OCI-LY7 (cell line): ENCODE measurements at regions not wholly inside any gene's neighbourhood (a gene's known extent, or its start where the extent isn't known, plus 50 kb on each side); places are given as distances from the start of the nearest gene placed in this dataset.

Source experiments
- BruUV-seq: library from RNA; stranded (reverse); fragments of 400-500 nt; replicated peaks from 2 replicates; lab custom pipeline; 2021; lab: Mats Ljungman, UMichigan
- CTCF ChIA-PET: fragments of 300-600 bp; sonication (Branson Sonifier 250); formaldehyde crosslinking; loops from one replicate; lab custom pipeline; 2022; ENCODE audit warnings: antibody characterized with exemption; ENCODE audit not compliant: unreplicated experiment; lab: Charles Lee
- POLR2A ChIA-PET: fragments of 300-600 bp; sonication (Branson Sonifier 250); formaldehyde crosslinking; loops from one replicate; lab custom pipeline; 2022; ENCODE audit warnings: antibody characterized with exemption; lab: Charles Lee
- DNase-seq: peaks from one replicate; pipeline ENCODE4 v3.0.0-alpha.2; 2015; ENCODE audit warnings: low spot score
- H2AFZ ChIP-seq: fragments of 200-600 bp; sonication (generic), shearing (Covaris generic); 2 replicates; pipeline ENCODE4 v1.6.1; 2014; ENCODE audit warnings: mild to moderate bottlenecking, antibody characterized with exemption, low read length, moderate library complexity
- H3K27ac ChIP-seq: fragments of 200-600 bp; sonication (generic); 2 replicates; pipeline ENCODE4 v1.5.1; 2014; ENCODE audit warnings: mixed run types, low read depth, mild to moderate bottlenecking, moderate library complexity, low read length, inconsistent platforms; ENCODE audit not compliant: poor library complexity, severe bottlenecking
- H3K36me3 ChIP-seq: fragments of 200-600 bp; sonication (generic); 2 replicates; pipeline ENCODE4 v1.6.1; 2014; ENCODE audit warnings: mild to moderate bottlenecking, antibody characterized with exemption, low read length, moderate library complexity, mixed read lengths; ENCODE audit not compliant: insufficient read depth
- H3K4me1 ChIP-seq: fragments of 200-600 bp; sonication (generic); 2 replicates; pipeline ENCODE4 v1.5.1; 2014; ENCODE audit warnings: mild to moderate bottlenecking, low read length; ENCODE audit not compliant: insufficient read depth, poor library complexity, severe bottlenecking
- H3K4me2 ChIP-seq: fragments of 200-600 bp; sonication (generic); 2 replicates; pipeline ENCODE4 v1.6.1; 2014; ENCODE audit warnings: mild to moderate bottlenecking, low read length
- H3K4me3 ChIP-seq: fragments of 200-600 bp; sonication (generic); 2 replicates; pipeline ENCODE4 v1.5.1; 2014; ENCODE audit warnings: mild to moderate bottlenecking, low read depth, low read length; ENCODE audit not compliant: poor library complexity, severe bottlenecking
- H3K79me2 ChIP-seq: fragments of 200-600 bp; sonication (generic); 2 replicates; pipeline ENCODE4 v1.6.1; 2016; ENCODE audit warnings: low read depth, mild to moderate bottlenecking, low read length, moderate library complexity, mixed read lengths; ENCODE audit not compliant: insufficient read depth
- H3K9me2 ChIP-seq: fragments of 200-600 bp; sonication (generic); 2 replicates; pipeline ENCODE4 v1.6.1; 2016; ENCODE audit warnings: mild to moderate bottlenecking, low read length, mixed read lengths; ENCODE audit not compliant: insufficient read depth
- H3K9me3 ChIP-seq: fragments of 200-600 bp; sonication (generic); 2 replicates; pipeline ENCODE4 v1.6.1; 2014; ENCODE audit warnings: mild to moderate bottlenecking, mixed run types, low read length, mixed read lengths
- H4K20me1 ChIP-seq: fragments of 200-600 bp; sonication (generic); 2 replicates; pipeline ENCODE4 v1.6.1; 2014; ENCODE audit warnings: mild to moderate bottlenecking, antibody characterized with exemption, low read length, moderate library complexity, mixed read lengths; ENCODE audit not compliant: insufficient read depth
- CTCF ChIP-seq: fragments of 200-600 bp; sonication (generic); conservative IDR thresholded peaks from 2 replicates; pipeline ENCODE4 v1.5.1; 2014; ENCODE audit warnings: mild to moderate bottlenecking, antibody characterized with exemption, low read length, moderate library complexity, mixed read lengths
- EZH2phosphoT487 ChIP-seq: fragments of 200-600 bp; sonication (generic); IDR thresholded peaks from 2 replicates; pipeline ENCODE4 v1.6.1; 2018; ENCODE audit warnings: low read depth, borderline replicate concordance, mild to moderate bottlenecking, mixed run types, antibody characterized with exemption, low read length, moderate library complexity, mixed read lengths
- intact Hi-C: fragments of 100-400 bp; cut with micrococcal nuclease; formaldehyde crosslinking; loops from one replicate; pipeline ENCODE4 v1.10.0; 2022; ENCODE audit not compliant: unreplicated experiment

- H3K4me1 ChIP-seq, result no peaks in the 10 kb centered on the region
- TF ChIP-seq CTCF (no peak), EZH2phosphoT487 (no peak)
- DNase-seq, result no peak
- intact Hi-C loops, result no loop called here
- H3K36me3 ChIP-seq, result no peaks in the 10 kb centered on the region
- ChIA-PET CTCF (no interaction called here), POLR2A (no interaction called here)
- H3K9me2 ChIP-seq, result no peaks in the 10 kb centered on the region
- no peak overlapping the region for H3K4me2 ChIP-seq
- H2AFZ ChIP-seq, result no peak overlapping the region
- no peak overlapping the region for H3K4me3 ChIP-seq
- H3K27ac ChIP-seq, result no peak overlapping the region
- BruUV-seq, result no TSS peak
- H4K20me1 ChIP-seq, result no peaks in the 10 kb centered on the region
- H3K79me2 ChIP-seq, result no peaks in the 10 kb centered on the region
- no peaks in the 10 kb centered on the region for H3K9me3 ChIP-seq
Observed at GRCh38 chr15:61641645-61642044, 412.5 kb upstream of the RORA start.

DNA sequence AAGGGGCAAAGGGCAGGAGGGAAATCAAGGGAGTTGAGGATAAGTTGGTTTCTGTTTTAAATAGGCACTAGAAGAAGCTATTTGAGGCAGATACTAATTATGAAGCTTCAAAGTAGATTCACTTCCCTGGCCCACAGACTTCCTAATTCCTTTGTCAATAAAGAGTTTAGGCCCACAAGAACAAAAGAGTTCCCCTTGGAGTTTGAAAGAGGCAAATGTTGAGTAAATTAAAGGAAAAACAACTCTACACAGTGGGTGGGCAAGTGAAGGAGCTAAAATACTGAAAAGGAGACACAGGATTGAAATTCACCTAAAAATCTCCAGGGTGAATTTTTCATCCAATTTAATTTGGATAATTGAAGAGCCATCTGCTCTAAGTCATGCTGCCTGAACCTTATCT lies 411.7 kb upstream of the RORA start:
- H2AFZ ChIP-seq, result no peak overlapping the region
- POLR2A ChIA-PET, result interaction anchor here (0.6 to 0.7 kb wide), 2 partner anchors 85 to 1638 kb away, joined by 3 to 4 read pairs; no protein-coding TSS in a partner anchor
- no peaks in the 10 kb centered on the region for H3K79me2 ChIP-seq
- no peaks in the 10 kb centered on the region for H4K20me1 ChIP-seq
- H3K4me2 ChIP-seq, result no peak overlapping the region
- CTCF ChIA-PET, result no interaction called here
- intact Hi-C loops, result no loop called here
- no peak overlapping the region for H3K4me3 ChIP-seq
- no peaks in the 10 kb centered on the region for H3K9me2 ChIP-seq
- no peak overlapping the region for H3K27ac ChIP-seq
- H3K9me3 ChIP-seq, result no peaks in the 10 kb centered on the region
- BruUV-seq, result no TSS peak
- H3K36me3 ChIP-seq, result no peaks in the 10 kb centered on the region
- no peaks in the 10 kb centered on the region for H3K4me1 ChIP-seq
- DNase-seq, result no peak
- TF ChIP-seq CTCF (no peak), EZH2phosphoT487 (no peak)

DNA sequence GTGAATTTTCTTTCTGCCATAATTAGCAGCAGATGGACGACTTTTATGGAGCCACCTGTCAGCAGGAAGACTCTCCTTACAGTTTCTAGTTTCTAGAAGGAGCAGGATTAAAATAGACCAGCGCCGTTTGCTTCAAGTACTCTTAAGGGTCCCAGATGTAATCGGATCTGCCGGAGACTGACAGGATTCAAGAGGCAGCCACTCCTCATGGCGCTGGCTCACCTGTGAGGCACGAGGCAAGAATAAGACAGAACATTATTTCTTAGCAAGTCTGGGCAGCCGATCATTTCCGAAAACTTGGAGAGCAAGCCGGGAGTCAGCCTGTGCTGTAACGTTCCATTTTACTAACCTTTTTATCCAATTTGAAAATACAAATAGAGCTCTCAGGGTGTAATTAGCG lies 410.4 kb upstream of the RORA start:
- TF ChIP-seq EZH2phosphoT487, result no peak
- TF ChIP-seq CTCF, result no peak

More for the DNA sequence above, 410.4 kb upstream of the RORA start:
- Histone ChIP-seq H3K36me3 (no peaks in the 10 kb centered on the region), H3K4me1 (no peaks in the 10 kb centered on the region), H3K4me2 (no peak overlapping the region), H3K9me2 (no peaks in the 10 kb centered on the region), H3K4me3 (no peak overlapping the region), H2AFZ (no peak overlapping the region), H4K20me1 (no peaks in the 10 kb centered on the region), H3K9me3 (no peaks in the 10 kb centered on the region), H3K27ac (no peak overlapping the region), H3K79me2 (no peaks in the 10 kb centered on the region)
- intact Hi-C loops, result loop anchor here (10.0 kb wide), 1 partner anchor 195 kb away; no protein-coding TSS in a partner anchor
- BruUV-seq, result no TSS peak
- ChIA-PET CTCF (no interaction called here), POLR2A (no interaction called here)
- DNase-seq, result no peak
